GM12865 (cell line): ENCODE measurements at regions not wholly inside any gene's neighbourhood (a gene's known extent, or its start where the extent isn't known, plus 50 kb on each side); places are given as distances from the start of the nearest gene placed in this dataset.

ENCODE experiments used
- DNase-seq: peaks from one replicate; pipeline ENCODE4 v3.0.0; 2010; ENCODE audit warnings: low read depth
- H3K4me3 ChIP-seq: 2 replicates; pipeline ENCODE4 v1.5.1; 2011; ENCODE audit warnings: mild to moderate bottlenecking, low read depth, low read length, control low read depth
- CTCF ChIP-seq: IDR thresholded peaks from 2 replicates; pipeline ENCODE4 v1.5.1; 2011; ENCODE audit warnings: low read length, control low read depth, low read depth, inconsistent platforms; ENCODE audit not compliant: insufficient read depth; ENCODE audit errors: missing control alignments

GRCh38 chr11:95584180-95584579 is 205.4 kb downstream of the FAM76B start:
- no peak for DNase-seq
- no peak for TF ChIP-seq CTCF
- H3K4me3 ChIP-seq = no peak overlapping the region

GRCh38 chr11:95577716-95578460 is 211.7 kb downstream of the FAM76B start:
- H3K4me3 ChIP-seq = no peak overlapping the region
- peak; percentile 39 for DNase-seq
- peak; percentile 17 for TF ChIP-seq CTCF

- TF ChIP-seq CTCF = no peak
- H3K4me3 ChIP-seq = no peak overlapping the region
- no peak for DNase-seq
Observed at GRCh38 chr11:95576146-95576845, 213.3 kb downstream of the FAM76B start.

- no peak for DNase-seq
- no peak for TF ChIP-seq CTCF
- H3K4me3 ChIP-seq = no peak overlapping the region
Observed at GRCh38 chr11:95575517-95575916, 214.1 kb downstream of the FAM76B start.

- TF ChIP-seq CTCF = no peak
- H3K4me3 ChIP-seq = no peak overlapping the region
Observed at GRCh38 chr11:95571718-95572260, 217.8 kb downstream of the FAM76B start.

GRCh38 chr11:95570845-95571244 is 218.7 kb downstream of the FAM76B start:
- TF ChIP-seq CTCF = no peak
- H3K4me3 ChIP-seq = no peak overlapping the region
- no peak for DNase-seq

More at GRCh38 chr11:95571718-95572260, 217.8 kb downstream of the FAM76B start:
- no peak for DNase-seq
